ENCODE measurements at regions not wholly inside any gene's neighbourhood (a gene's known extent, or its start where the extent isn't known, plus 50 kb on each side); places are given as distances from the start of the nearest gene placed in this dataset.

DNA sequence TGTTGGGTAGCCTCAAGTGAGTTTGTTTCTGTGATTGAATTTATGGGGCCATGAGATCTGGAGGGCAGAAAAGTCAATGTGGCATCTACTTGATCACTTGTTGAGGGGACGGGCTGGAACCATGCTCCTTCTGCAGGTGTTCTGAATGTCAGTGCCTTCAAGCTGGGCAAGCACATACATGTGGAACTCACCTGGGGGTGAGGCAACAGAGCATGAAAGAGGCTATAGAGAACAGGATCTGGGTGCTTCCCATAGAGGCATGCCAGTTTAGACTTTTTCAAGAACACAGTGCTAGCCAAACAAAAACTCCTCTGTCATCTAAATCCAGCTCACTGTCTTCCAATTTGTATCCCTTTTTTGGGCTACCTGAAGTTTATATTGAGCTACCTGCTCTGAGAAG, 77.8 kb upstream of the SLC35B3 start:
- H3K27ac Mint-ChIP-seq = no peak overlapping the region
- H3K36me3 Mint-ChIP-seq (ENCODE audit: low read depth) = no peaks in the 10 kb centered on the region
- no peaks in the 10 kb centered on the region for H3K27me3 Mint-ChIP-seq (ENCODE audit: insufficient read depth)
- peaks cover 10% of the 10 kb centered on the region for H3K9me3 Mint-ChIP-seq
- DNase-seq = no peak
- no peak overlapping the region for H3K4me3 Mint-ChIP-seq
- TF ChIP-seq, protein P1, sequence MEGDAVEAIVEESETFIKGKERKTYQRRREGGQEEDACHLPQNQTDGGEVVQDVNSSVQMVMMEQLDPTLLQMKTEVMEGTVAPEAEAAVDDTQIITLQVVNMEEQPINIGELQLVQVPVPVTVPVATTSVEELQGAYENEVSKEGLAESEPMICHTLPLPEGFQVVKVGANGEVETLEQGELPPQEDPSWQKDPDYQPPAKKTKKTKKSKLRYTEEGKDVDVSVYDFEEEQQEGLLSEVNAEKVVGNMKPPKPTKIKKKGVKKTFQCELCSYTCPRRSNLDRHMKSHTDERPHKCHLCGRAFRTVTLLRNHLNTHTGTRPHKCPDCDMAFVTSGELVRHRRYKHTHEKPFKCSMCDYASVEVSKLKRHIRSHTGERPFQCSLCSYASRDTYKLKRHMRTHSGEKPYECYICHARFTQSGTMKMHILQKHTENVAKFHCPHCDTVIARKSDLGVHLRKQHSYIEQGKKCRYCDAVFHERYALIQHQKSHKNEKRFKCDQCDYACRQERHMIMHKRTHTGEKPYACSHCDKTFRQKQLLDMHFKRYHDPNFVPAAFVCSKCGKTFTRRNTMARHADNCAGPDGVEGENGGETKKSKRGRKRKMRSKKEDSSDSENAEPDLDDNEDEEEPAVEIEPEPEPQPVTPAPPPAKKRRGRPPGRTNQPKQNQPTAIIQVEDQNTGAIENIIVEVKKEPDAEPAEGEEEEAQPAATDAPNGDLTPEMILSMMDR (IDR thresholded peaks at IDR 0.05) = no peak
- no peaks in the 10 kb centered on the region for H3K4me1 Mint-ChIP-seq (ENCODE audit: low read depth)

- Mint-ChIP-seq H3K36me3 (ENCODE audit: low read depth) (no peaks in the 10 kb centered on the region; the same call in 1 of the 2 replicates), H3K4me1 (ENCODE audit: low read depth) (no peaks in the 10 kb centered on the region)
These were observed 71.9 kb upstream of the SLC35B3 start for GRCh38 chr6:8507286-8507685.

GRCh38 chr6:8506126-8506525, 70.8 kb upstream of the SLC35B3 start:
- peaks cover 32% of the 10 kb centered on the region for H3K9me3 Mint-ChIP-seq
- TF ChIP-seq, protein P1 (IDR thresholded peaks at IDR 0.05) = no peak

More at GRCh38 chr6:8507286-8507685, 71.9 kb upstream of the SLC35B3 start:
- TF ChIP-seq, protein P1 (IDR thresholded peaks at IDR 0.05) = no peak
- H3K4me3 Mint-ChIP-seq = no peak overlapping the region
- no peak overlapping the region for H3K27ac Mint-ChIP-seq
- peaks cover 29% of the 10 kb centered on the region for H3K9me3 Mint-ChIP-seq
- no peaks in the 10 kb centered on the region for H3K27me3 Mint-ChIP-seq (ENCODE audit: insufficient read depth)
- DNase-seq = no peak

DNA sequence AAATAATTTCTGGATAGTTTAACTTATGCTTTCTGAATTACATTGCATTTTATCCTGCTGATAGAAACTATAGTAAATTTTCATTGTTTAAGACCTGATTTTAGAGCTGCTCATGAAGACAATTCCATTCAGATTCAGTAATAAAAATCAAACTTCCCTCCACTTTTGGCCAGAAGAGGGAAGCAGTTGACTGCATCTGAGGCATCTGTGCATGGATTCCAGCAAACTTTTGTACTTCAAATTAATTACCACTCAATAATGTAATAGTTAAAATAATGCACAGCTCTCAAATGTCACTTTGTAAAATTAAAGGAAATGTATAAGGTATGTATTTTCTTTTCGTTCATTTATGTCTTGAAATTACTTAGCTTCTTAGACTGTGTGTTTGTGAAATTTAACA, 64.2 kb upstream of the SLC35B3 start:
- no peak overlapping the region for H3K27ac Mint-ChIP-seq
- no peaks in the 10 kb centered on the region for H3K27me3 Mint-ChIP-seq (ENCODE audit: insufficient read depth)
- H3K9me3 Mint-ChIP-seq = peaks cover 21% of the 10 kb centered on the region
- H3K4me1 Mint-ChIP-seq (ENCODE audit: low read depth) = no peaks in the 10 kb centered on the region
- no peaks in the 10 kb centered on the region for H3K36me3 Mint-ChIP-seq (ENCODE audit: low read depth)
- TF ChIP-seq, protein P1 (IDR thresholded peaks at IDR 0.05) = peak; percentile 52
- DNase-seq = no peak
- no peak overlapping the region for H3K4me3 Mint-ChIP-seq

More at GRCh38 chr6:8506126-8506525, 70.8 kb upstream of the SLC35B3 start:
- Mint-ChIP-seq H3K27ac (no peak overlapping the region), H3K4me3 (no peak overlapping the region), H3K27me3 (ENCODE audit: insufficient read depth) (no peaks in the 10 kb centered on the region), H3K4me1 (ENCODE audit: low read depth) (no peaks in the 10 kb centered on the region), H3K36me3 (ENCODE audit: low read depth) (no peaks in the 10 kb centered on the region; the same call in 1 of the 2 replicates)
- no peak for DNase-seq

DNA sequence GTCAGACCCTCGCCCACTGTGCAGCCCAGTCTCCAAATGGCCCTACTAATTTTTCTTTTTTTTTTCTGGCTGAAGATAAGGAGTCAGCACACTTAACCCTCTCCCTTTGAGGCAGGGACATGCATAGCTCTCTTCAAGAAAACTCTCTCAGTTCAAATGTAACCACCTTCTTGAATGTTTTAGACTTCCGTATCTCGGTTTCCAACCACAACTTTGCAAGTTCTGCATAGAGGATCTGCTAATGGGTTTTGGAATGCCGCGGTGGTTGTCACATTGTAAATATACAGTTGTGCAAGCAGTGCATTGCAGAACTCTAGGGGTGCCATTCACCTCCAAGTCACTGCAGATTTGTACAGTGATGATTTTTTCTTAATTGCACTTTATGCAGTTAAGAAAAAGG, 59.4 kb upstream of the SLC35B3 start:
- no peaks in the 10 kb centered on the region for H3K36me3 Mint-ChIP-seq (ENCODE audit: low read depth)
- H3K27ac Mint-ChIP-seq = no peak overlapping the region
- no peaks in the 10 kb centered on the region for H3K27me3 Mint-ChIP-seq (ENCODE audit: insufficient read depth)

More for the DNA sequence above, 59.4 kb upstream of the SLC35B3 start:
- peaks cover 15% of the 10 kb centered on the region for H3K9me3 Mint-ChIP-seq
- H3K4me3 Mint-ChIP-seq = no peak overlapping the region
- DNase-seq = no peak
- no peaks in the 10 kb centered on the region for H3K4me1 Mint-ChIP-seq (ENCODE audit: low read depth)
- TF ChIP-seq, protein P1 (IDR thresholded peaks at IDR 0.05) = no peak

Data from HFFc6 (cell line).